HepG2 (cell line): ENCODE measurements at regions not wholly inside any gene's neighbourhood (a gene's known extent, or its start where the extent isn't known, plus 50 kb on each side); places are given as distances from the start of the nearest gene placed in this dataset.
A peak's percentile ranks its signal among the peaks of the same experiment; 100 is the strongest.

Experiments used
- ATAC-seq: fragments of 200-7000 bp; cut with Tn5 transposase; 3 replicates; pipeline ENCODE4 v1.9.1; 2020; ENCODE audit warnings: mild to moderate bottlenecking, moderate library complexity
- BruUV-seq: library from RNA; stranded (reverse); fragments of 400-500 nt; replicated peaks from 2 replicates; lab custom pipeline; 2021; lab: Mats Ljungman, UMichigan
- CTCF ChIA-PET: fragments of 300-600 bp; formaldehyde crosslinking; extraction: SDS; loops from one replicate; lab custom pipeline; 2021; ENCODE audit warnings: low total read pairs, inconsistent platforms, low intra/inter-chr PET ratio; lab: Yijun Ruan, JAX
- POLR2A ChIA-PET: fragments of 350-600 bp; sonication (Branson Sonifier 250); formaldehyde crosslinking; loops from one replicate; lab custom pipeline; 2020; ENCODE audit warnings: antibody characterized with exemption, inconsistent platforms; lab: Yijun Ruan, JAX
- DNase-seq: peaks from one replicate; pipeline ENCODE4 v3.0.0-alpha.2; 2015; ENCODE audit warnings: low spot score
- FAIRE-seq: peaks from 3 replicates; lab custom pipeline; 2011; peaks lifted over from hg19 to GRCh38; lab: Jason Lieb, UNC
- H2AFZ ChIP-seq: one replicate; pipeline ENCODE4 v1.6.1; 2011; ENCODE audit warnings: low read length, inconsistent platforms
- H3K27ac ChIP-seq: fragments of 300-600 bp; 3 replicates; pipeline ENCODE4 v1.8.0; 2011; ENCODE audit warnings: mixed run types, mild to moderate bottlenecking, mixed read lengths, low read length, inconsistent platforms; ENCODE audit not compliant: insufficient read depth; ENCODE audit errors: extremely low read length
- H3K27me3 ChIP-seq, 2 experiments: fragments of 200-600 bp in 1 of 2; 2 replicates in 1 of 2; 3 replicates in 1 of 2; pipeline versions ENCODE4 v1.6.0 to v1.8.0; 2011; ENCODE audit warnings: low read length in 2 of 2, mild to moderate bottlenecking in 2 of 2, moderate library complexity in 2 of 2, inconsistent platforms in 1 of 2; ENCODE audit not compliant: insufficient read depth in 2 of 2, control insufficient read depth in 1 of 2
- H3K36me3 ChIP-seq, 2 experiments: fragments of 200-600 bp in 1 of 2; replicated peaks in 1 of 2; 2 replicates in 1 of 2; 3 replicates in 1 of 2; pipeline versions ENCODE4 v1.5.1 to v1.8.0; 2011; ENCODE audit warnings: low read length in 2 of 2, inconsistent platforms in 1 of 2; ENCODE audit not compliant: insufficient read depth in 2 of 2, control insufficient read depth in 1 of 2
- H3K4me1 ChIP-seq: 2 replicates; pipeline ENCODE4 v1.5.1; 2012; ENCODE audit warnings: low read length, inconsistent platforms; ENCODE audit not compliant: insufficient read depth
- H3K4me2 ChIP-seq: 2 replicates; pipeline ENCODE4 v1.6.0; 2011; ENCODE audit warnings: low read depth, low read length, inconsistent platforms
- H3K4me3 ChIP-seq, 3 experiments: fragments of 200-600 bp in 1 of 3; sonication (generic), shearing (Covaris generic) in 1 of 3; replicated peaks in 1 of 3; 2 replicates each; pipeline ENCODE4 v1.5.1; 2011 to 2016; ENCODE audit warnings: low read length in 3 of 3, inconsistent platforms in 2 of 3, low read depth in 2 of 3, mild to moderate bottlenecking in 2 of 3, control low read depth in 1 of 3, mixed read lengths in 1 of 3; ENCODE audit not compliant: insufficient read depth in 1 of 3
- H3K79me2 ChIP-seq: one replicate; pipeline ENCODE4 v1.6.1; 2011; ENCODE audit warnings: low read length, inconsistent platforms; ENCODE audit not compliant: insufficient read depth
- H3K9ac ChIP-seq: 2 replicates; pipeline ENCODE4 v1.6.0; 2011; ENCODE audit warnings: mild to moderate bottlenecking, low read depth, low read length, inconsistent platforms; ENCODE audit not compliant: insufficient read depth
- H3K9me3 ChIP-seq: 2 replicates; pipeline ENCODE4 v1.5.1; 2012; ENCODE audit warnings: mild to moderate bottlenecking, low read length
- H4K20me1 ChIP-seq: 2 replicates; pipeline ENCODE4 v1.6.0; 2011; ENCODE audit warnings: inconsistent platforms, mild to moderate bottlenecking, low read length, moderate library complexity; ENCODE audit not compliant: insufficient read depth
- AGO2 ChIP-seq: fragments of 200-400 bp; formaldehyde crosslinking; optimal IDR thresholded peaks from 2 replicates; pipeline ENCODE3; 2017; ENCODE audit warnings: mild to moderate bottlenecking, low read depth, low read length, moderate library complexity
- KAT2B ChIP-seq: fragments of 150-350 bp; IDR thresholded peaks from 2 replicates; pipeline ENCODE4 v1.6.1; 2014; ENCODE audit warnings: low read depth, low read length, borderline replicate concordance
- SRSF1 ChIP-seq: fragments of 200-400 bp; formaldehyde crosslinking; optimal IDR thresholded peaks from 2 replicates; pipeline ENCODE3; 2017; ENCODE audit warnings: mild to moderate bottlenecking, low read depth, low read length, moderate library complexity
- STAG1 ChIP-seq: sonication (generic); formaldehyde crosslinking; IDR thresholded peaks from 2 replicates; pipeline ENCODE4 v1.4.0; 2020; ENCODE audit warnings: missing genetic modification reagents
- ZNF292 ChIP-seq: sonication (generic); formaldehyde crosslinking; IDR thresholded peaks from 2 replicates; pipeline ENCODE4 v1.8.1; 2022; ENCODE audit warnings: mild to moderate bottlenecking, low read depth, missing genetic modification reagents, borderline replicate concordance
- ZNF839 ChIP-seq: sonication (generic); formaldehyde crosslinking; IDR thresholded peaks from 2 replicates; pipeline ENCODE4 v1.4.0; 2020; ENCODE audit warnings: missing genetic modification reagents, mild to moderate bottlenecking, borderline replicate concordance
- WGBS: methylation state at CpG from one replicate; pipeline ENCODE4 v1.1.6; 2017; ENCODE audit warnings: low lambda C conversion rate; 5-methylcytosine and 5-hydroxymethylcytosine counted together
- in situ Hi-C: cut with HindIII; loops from 2 replicates; pipeline ENCODE4 v1.10.0; 2017; ENCODE audit warnings: low pct_unique_long_range_greater_than_20kb; ENCODE audit not compliant: extremely low pct_ligation_motif_present
- intact Hi-C: fragments of 100-400 bp; cut with micrococcal nuclease; formaldehyde crosslinking; loops from one replicate; pipeline ENCODE4 v1.10.0; 2022; ENCODE audit not compliant: unreplicated experiment
- TF ChIP-seq, protein P1 (sequence below): sonication (generic); formaldehyde crosslinking; IDR thresholded peaks from 2 replicates; pipeline ENCODE4 v1.4.0; 2020; ENCODE audit warnings: mild to moderate bottlenecking, missing genetic modification reagents, borderline replicate concordance
- TF ChIP-seq, protein P2 (sequence below): sonication (generic); formaldehyde crosslinking; IDR thresholded peaks from 2 replicates; pipeline ENCODE4 v1.5.0; 2020; ENCODE audit warnings: mild to moderate bottlenecking, missing genetic modification reagents, moderate library complexity
- TF ChIP-seq, protein P3 (sequence below): sonication (generic); formaldehyde crosslinking; IDR thresholded peaks from 2 replicates; pipeline ENCODE4 v1.4.0; 2020; ENCODE audit warnings: missing genetic modification reagents, mild to moderate bottlenecking, borderline replicate concordance

DNA sequence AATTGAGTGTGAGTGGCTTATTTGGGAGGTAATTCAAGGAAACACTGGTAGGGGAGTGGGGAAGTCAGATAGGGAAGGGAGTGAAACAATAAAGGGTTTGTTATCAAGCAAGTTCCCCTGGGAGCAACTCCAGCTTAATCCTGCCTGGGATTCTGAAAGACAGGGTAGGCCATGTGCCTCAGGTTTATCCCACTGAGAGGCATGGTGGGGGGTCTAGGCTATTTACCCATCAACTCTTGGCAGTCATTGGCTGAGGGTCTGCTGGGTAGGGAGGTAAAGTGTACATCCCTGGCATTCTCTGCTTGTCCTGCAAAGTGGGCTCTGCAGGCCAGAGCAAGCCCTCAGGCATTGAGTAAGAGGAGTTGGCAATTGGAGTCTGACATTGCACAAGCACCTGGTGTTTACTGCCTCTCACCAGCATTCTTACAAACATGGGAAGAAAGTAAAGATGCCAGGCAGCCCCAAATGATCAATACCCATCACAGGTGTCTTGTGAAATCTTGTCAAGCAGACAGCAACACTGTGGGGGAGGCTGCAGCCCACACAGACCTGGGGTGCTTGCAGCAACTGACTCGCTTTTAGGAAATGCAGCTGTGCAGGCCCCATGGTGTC, 169.3 kb downstream of the KTN1 start (continued):
- TF ChIP-seq, protein P1, sequence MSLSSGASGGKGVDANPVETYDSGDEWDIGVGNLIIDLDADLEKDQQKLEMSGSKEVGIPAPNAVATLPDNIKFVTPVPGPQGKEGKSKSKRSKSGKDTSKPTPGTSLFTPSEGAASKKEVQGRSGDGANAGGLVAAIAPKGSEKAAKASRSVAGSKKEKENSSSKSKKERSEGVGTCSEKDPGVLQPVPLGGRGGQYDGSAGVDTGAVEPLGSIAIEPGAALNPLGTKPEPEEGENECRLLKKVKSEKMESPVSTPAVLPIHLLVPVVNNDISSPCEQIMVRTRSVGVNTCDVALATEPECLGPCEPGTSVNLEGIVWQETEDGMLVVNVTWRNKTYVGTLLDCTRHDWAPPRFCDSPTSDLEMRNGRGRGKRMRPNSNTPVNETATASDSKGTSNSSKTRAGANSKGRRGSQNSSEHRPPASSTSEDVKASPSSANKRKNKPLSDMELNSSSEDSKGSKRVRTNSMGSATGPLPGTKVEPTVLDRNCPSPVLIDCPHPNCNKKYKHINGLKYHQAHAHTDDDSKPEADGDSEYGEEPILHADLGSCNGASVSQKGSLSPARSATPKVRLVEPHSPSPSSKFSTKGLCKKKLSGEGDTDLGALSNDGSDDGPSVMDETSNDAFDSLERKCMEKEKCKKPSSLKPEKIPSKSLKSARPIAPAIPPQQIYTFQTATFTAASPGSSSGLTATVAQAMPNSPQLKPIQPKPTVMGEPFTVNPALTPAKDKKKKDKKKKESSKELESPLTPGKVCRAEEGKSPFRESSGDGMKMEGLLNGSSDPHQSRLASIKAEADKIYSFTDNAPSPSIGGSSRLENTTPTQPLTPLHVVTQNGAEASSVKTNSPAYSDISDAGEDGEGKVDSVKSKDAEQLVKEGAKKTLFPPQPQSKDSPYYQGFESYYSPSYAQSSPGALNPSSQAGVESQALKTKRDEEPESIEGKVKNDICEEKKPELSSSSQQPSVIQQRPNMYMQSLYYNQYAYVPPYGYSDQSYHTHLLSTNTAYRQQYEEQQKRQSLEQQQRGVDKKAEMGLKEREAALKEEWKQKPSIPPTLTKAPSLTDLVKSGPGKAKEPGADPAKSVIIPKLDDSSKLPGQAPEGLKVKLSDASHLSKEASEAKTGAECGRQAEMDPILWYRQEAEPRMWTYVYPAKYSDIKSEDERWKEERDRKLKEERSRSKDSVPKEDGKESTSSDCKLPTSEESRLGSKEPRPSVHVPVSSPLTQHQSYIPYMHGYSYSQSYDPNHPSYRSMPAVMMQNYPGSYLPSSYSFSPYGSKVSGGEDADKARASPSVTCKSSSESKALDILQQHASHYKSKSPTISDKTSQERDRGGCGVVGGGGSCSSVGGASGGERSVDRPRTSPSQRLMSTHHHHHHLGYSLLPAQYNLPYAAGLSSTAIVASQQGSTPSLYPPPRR (CRISPR knock-in tag): no peak
- TF ChIP-seq KAT2B: no peak

DNA sequence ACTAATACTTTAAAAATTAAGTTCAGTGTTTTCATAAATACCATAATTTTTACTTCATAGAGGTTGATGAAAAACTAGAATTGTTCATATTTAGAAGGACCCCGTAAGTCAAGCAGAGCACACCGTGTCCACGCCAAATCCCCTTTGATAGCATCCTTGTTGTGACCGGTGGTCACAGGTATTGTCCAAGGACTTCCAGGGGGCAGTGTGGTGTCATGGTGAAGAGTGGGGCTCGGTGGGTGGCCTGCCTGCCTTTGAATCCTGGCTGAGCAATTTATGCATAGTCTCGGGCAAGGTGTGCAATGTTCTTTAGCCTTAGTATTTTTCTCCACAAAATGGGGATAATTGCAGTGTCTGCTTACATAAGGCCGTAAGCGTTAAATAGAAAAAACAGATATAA, 169.9 kb downstream of the KTN1 start:
- Histone ChIP-seq H3K9ac (no peak overlapping the region), H3K4me1 (peaks cover 18% of the 10 kb centered on the region), H3K9me3 (no peaks in the 10 kb centered on the region), H4K20me1 (no peaks in the 10 kb centered on the region), H3K27ac (no peak overlapping the region), H3K27me3 (no peaks in the 10 kb centered on the region), H3K79me2 (no peaks in the 10 kb centered on the region), H3K4me2 (no peak overlapping the region), H2AFZ (no peak overlapping the region), H3K36me3 (no peaks in the 10 kb centered on the region), H3K4me3 (no peak overlapping the region)
- FAIRE-seq (no peak), DNase-seq (no peak), ATAC-seq (no peak)
- in situ Hi-C loops (no loop called here), intact Hi-C loops (no loop called here)
- POLR2A ChIA-PET: no interaction called here
- TF ChIP-seq, protein P2, sequence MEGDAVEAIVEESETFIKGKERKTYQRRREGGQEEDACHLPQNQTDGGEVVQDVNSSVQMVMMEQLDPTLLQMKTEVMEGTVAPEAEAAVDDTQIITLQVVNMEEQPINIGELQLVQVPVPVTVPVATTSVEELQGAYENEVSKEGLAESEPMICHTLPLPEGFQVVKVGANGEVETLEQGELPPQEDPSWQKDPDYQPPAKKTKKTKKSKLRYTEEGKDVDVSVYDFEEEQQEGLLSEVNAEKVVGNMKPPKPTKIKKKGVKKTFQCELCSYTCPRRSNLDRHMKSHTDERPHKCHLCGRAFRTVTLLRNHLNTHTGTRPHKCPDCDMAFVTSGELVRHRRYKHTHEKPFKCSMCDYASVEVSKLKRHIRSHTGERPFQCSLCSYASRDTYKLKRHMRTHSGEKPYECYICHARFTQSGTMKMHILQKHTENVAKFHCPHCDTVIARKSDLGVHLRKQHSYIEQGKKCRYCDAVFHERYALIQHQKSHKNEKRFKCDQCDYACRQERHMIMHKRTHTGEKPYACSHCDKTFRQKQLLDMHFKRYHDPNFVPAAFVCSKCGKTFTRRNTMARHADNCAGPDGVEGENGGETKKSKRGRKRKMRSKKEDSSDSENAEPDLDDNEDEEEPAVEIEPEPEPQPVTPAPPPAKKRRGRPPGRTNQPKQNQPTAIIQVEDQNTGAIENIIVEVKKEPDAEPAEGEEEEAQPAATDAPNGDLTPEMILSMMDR: 0 out of 2 replicates have a peak, but pooled peaks have one; percentile 3
- TF ChIP-seq STAG1 (CRISPR knock-in tag) (0 out of 2 replicates have a peak, but pooled peaks have one; percentile 24), AGO2 (no peak), ZNF292 (no peak), SRSF1 (no peak), ZNF839 (CRISPR knock-in tag) (no peak)
- TF ChIP-seq, protein P3, sequence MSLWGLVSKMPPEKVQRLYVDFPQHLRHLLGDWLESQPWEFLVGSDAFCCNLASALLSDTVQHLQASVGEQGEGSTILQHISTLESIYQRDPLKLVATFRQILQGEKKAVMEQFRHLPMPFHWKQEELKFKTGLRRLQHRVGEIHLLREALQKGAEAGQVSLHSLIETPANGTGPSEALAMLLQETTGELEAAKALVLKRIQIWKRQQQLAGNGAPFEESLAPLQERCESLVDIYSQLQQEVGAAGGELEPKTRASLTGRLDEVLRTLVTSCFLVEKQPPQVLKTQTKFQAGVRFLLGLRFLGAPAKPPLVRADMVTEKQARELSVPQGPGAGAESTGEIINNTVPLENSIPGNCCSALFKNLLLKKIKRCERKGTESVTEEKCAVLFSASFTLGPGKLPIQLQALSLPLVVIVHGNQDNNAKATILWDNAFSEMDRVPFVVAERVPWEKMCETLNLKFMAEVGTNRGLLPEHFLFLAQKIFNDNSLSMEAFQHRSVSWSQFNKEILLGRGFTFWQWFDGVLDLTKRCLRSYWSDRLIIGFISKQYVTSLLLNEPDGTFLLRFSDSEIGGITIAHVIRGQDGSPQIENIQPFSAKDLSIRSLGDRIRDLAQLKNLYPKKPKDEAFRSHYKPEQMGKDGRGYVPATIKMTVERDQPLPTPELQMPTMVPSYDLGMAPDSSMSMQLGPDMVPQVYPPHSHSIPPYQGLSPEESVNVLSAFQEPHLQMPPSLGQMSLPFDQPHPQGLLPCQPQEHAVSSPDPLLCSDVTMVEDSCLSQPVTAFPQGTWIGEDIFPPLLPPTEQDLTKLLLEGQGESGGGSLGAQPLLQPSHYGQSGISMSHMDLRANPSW (CRISPR knock-in tag): no peak
- CTCF ChIA-PET: no interaction called here
- 63% methylated on average over 8 of the region's 8 CpGs for WGBS
- no TSS peak for BruUV-seq
